Upper lobe of left lung (tissue), 6 donors: ENCODE measurements at regions not wholly inside any gene's neighbourhood (a gene's known extent, or its start where the extent isn't known, plus 50 kb on each side); places are given as distances from the start of the nearest gene placed in this dataset.

Experiments used
- ATAC-seq, 2 donors: fragments of 200-7000 bp; cut with Tn5 transposase; one replicate each; pipeline ENCODE4 v1.9.1; 2022; ENCODE audit warnings: mild to moderate bottlenecking in 2 of 2, moderate library complexity in 2 of 2; ENCODE audit not compliant: low FRiP score in 2 of 2
- DNase-seq, 2 donors: peaks; one replicate each; pipeline ENCODE4 v3.0.0-alpha.2; 2019 to 2020
- H3K27ac ChIP-seq, 4 donors: fragments of 200-600 bp; sonication (generic); one replicate each; pipeline ENCODE4 v1.5.1; 2016 to 2019
- H3K27me3 ChIP-seq, 4 donors: fragments of 200-600 bp; sonication (generic); one replicate each; pipeline ENCODE4 v1.5.1; 2017 to 2019
- H3K36me3 ChIP-seq, 4 donors: fragments of 200-600 bp; sonication (generic); one replicate each; pipeline ENCODE4 v1.5.1; 2016 to 2019
- H3K4me1 ChIP-seq, 4 donors: fragments of 200-600 bp; sonication (generic); one replicate each; pipeline ENCODE4 v1.5.1; 2018 to 2019
- H3K4me3 ChIP-seq, 4 donors: fragments of 200-600 bp; sonication (generic); one replicate each; pipeline ENCODE4 v1.5.1; 2017 to 2019; ENCODE audit warnings: mild to moderate bottlenecking in 2 of 4, moderate library complexity in 1 of 4
- H3K9me3 ChIP-seq, 4 donors: fragments of 200-600 bp; sonication (generic); one replicate each; pipeline ENCODE4 v1.5.1; 2018 to 2019
- CTCF ChIP-seq, 6 experiments: fragments of 450-650 bp in 4 of 6; fragments of 200-600 bp in 2 of 6; sonication (generic) in 2 of 6; IDR thresholded peaks; one replicate each; pipeline ENCODE4 v1.5.1; 2016 to 2019; ENCODE audit warnings: antibody characterized with exemption in 6 of 6
- EP300 ChIP-seq, 4 donors: sonication (generic); formaldehyde crosslinking; IDR thresholded peaks; one replicate each; pipeline ENCODE4 v1.5.1; 2017; ENCODE audit warnings: antibody characterized with exemption in 4 of 4, control low read depth in 2 of 4
- POLR2A ChIP-seq, 4 donors: fragments of 450-650 bp; IDR thresholded peaks; one replicate each; pipeline ENCODE4 v1.5.1; 2016 to 2017; ENCODE audit warnings: antibody characterized with exemption in 4 of 4, mild to moderate bottlenecking in 2 of 4
- POLR2AphosphoS5 ChIP-seq, 2 donors: sonication (generic); formaldehyde crosslinking; IDR thresholded peaks; one replicate each; pipeline ENCODE4 v1.5.1; 2017; ENCODE audit warnings: antibody characterized with exemption in 2 of 2
- WGBS, 2 donors: methylation state at CpG; one replicate each; pipeline ENCODE4 v1.1.5; 2017 to 2018; 5-methylcytosine and 5-hydroxymethylcytosine counted together
- donor health status: DM: no; HTN: no; CAD: no; lungs with moderate emphysema.
- donor health status: DM: no; HTN: yes; CAD: no; lungs with severe emphysema.

- H3K4me1 ChIP-seq: no peaks in the 10 kb centered on the region
- H3K4me3 ChIP-seq: no peak overlapping the region
- H3K9me3 ChIP-seq: no peaks in the 10 kb centered on the region
- WGBS, 2 donors: 100% methylated on average over 1 of the region's 1 CpG
- no peak overlapping the region for H3K27ac ChIP-seq
- no peak for TF ChIP-seq POLR2A (IDR thresholded peaks at IDR 0.05)
- TF ChIP-seq EP300 (IDR thresholded peaks at IDR 0.05): no peak
- TF ChIP-seq CTCF (IDR thresholded peaks at IDR 0.05): no peak
- TF ChIP-seq POLR2AphosphoS5 (IDR thresholded peaks at IDR 0.05): no peak
- no peaks in the 10 kb centered on the region for H3K36me3 ChIP-seq
- no peak for ATAC-seq
- DNase-seq: no peak
- H3K27me3 ChIP-seq: no peaks in the 10 kb centered on the region
Observed at GRCh38 chr11:95346265-95346664, 115.3 kb upstream of the SESN3 start.

- ATAC-seq (no peak), DNase-seq (no peak)
- Histone ChIP-seq H3K27ac (no peak overlapping the region), H3K9me3 (no peaks in the 10 kb centered on the region), H3K4me1 (no peaks in the 10 kb centered on the region), H3K4me3 (no peak overlapping the region), H3K36me3 (no peaks in the 10 kb centered on the region), H3K27me3 (no peaks in the 10 kb centered on the region)
- TF ChIP-seq EP300 (IDR thresholded peaks at IDR 0.05) (no peak), POLR2A (IDR thresholded peaks at IDR 0.05) (no peak), POLR2AphosphoS5 (IDR thresholded peaks at IDR 0.05) (no peak), CTCF (IDR thresholded peaks at IDR 0.05) (no peak)
Observed at GRCh38 chr11:95345651-95346050, 114.6 kb upstream of the SESN3 start.

DNA sequence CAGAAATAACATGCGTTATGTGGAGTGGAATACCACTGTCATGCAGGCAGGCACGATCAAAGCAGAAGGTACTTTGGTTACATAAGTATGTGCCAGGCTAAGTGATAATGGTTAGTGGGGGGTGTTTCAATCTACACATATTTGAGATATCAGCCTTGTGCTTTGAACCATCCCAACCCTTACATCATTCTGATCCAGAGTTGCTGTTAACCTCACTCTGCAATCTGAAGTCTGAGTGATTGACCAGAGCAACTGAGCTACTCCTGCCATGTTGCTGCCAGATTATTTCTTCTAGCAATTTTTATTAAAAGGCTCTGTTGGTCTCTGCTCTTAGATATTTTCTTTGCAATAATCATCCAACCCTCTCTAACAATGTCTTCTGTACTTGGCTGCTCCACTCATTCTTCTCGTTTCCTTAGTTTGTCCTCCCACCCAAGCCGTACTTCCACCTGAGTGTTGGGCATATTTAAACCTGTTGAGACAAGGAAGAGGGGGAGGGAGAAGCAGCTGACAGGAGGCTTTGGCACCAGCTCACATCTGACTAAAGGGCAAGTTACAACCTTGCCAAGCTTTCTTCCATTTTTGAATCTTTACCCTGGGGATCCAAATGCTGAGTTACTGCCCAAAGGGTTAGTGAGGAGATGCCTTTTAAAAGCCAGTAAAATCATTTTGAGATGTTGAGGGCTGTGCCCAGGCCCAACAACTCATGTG is 114.1 kb upstream of the SESN3 start:
- Histone ChIP-seq H3K4me1 (no peaks in the 10 kb centered on the region), H3K27me3 (no peaks in the 10 kb centered on the region), H3K27ac (no peak overlapping the region), H3K36me3 (no peaks in the 10 kb centered on the region), H3K4me3 (no peak overlapping the region), H3K9me3 (no peaks in the 10 kb centered on the region)
- TF ChIP-seq CTCF (IDR thresholded peaks at IDR 0.05): no peak
- no peak for TF ChIP-seq POLR2AphosphoS5 (IDR thresholded peaks at IDR 0.05)
- no peak for TF ChIP-seq EP300 (IDR thresholded peaks at IDR 0.05)
- no peak for TF ChIP-seq POLR2A (IDR thresholded peaks at IDR 0.05)
- ATAC-seq (no peak), DNase-seq (no peak)
- WGBS, 2 donors: 88% methylated on average over 4 of the region's 4 CpGs

DNA sequence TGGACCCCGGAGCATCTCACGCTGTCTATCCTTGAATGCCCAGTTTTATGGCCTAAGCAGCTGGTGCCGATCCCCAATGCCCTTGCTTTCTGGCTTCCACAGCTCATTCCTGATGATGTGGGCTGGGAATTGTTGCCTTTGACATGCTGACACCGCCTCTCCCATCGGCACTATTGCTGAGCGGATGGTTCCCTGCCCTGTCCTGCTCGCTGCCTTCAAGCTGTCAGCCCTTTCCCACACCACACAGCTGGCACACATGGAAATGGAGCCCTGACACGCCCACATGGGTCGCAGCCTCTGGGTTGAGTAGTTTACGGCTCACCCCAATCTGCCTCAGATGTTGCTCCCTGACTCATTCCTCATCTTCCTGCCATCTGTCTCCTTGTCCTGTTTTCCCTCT is 110.2 kb upstream of the SESN3 start:
- H3K9me3 ChIP-seq: no peaks in the 10 kb centered on the region
- H3K36me3 ChIP-seq: no peaks in the 10 kb centered on the region
- ATAC-seq: no peak
- no peak for TF ChIP-seq POLR2A (IDR thresholded peaks at IDR 0.05)
- peak in 1 of 2 donors; percentile 50 for TF ChIP-seq POLR2AphosphoS5 (IDR thresholded peaks at IDR 0.05)
- H3K27me3 ChIP-seq: no peaks in the 10 kb centered on the region
- peak overlapping the region in 1 of 4 donors; percentile 40 for H3K27ac ChIP-seq
- no peak overlapping the region for H3K4me3 ChIP-seq
- WGBS, 2 donors: 83 to 87% methylated on average over 10 of the region's 10 CpGs
- peaks cover 28 to 34% (median 33%) of the 10 kb centered on the region in 4 donors for H3K4me1 ChIP-seq
- no peak for DNase-seq

- no peak for DNase-seq
- peak overlapping the region; percentile 70 to 87 (median 78) for H3K27ac ChIP-seq
- H3K4me1 ChIP-seq: peaks cover 28 to 38% (median 33%) of the 10 kb centered on the region in 4 donors
- no peaks in the 10 kb centered on the region for H3K27me3 ChIP-seq
- H3K36me3 ChIP-seq: no peaks in the 10 kb centered on the region
- ATAC-seq: no peak
- TF ChIP-seq CTCF (IDR thresholded peaks at IDR 0.05): no peak
- no peak for TF ChIP-seq EP300 (IDR thresholded peaks at IDR 0.05)
- TF ChIP-seq POLR2A (IDR thresholded peaks at IDR 0.05): no peak
- H3K9me3 ChIP-seq: no peaks in the 10 kb centered on the region
- 55 to 56% methylated on average over 4 of the region's 4 CpGs for WGBS, 2 donors
- H3K4me3 ChIP-seq: no peak overlapping the region
Observed at GRCh38 chr11:95339086-95339901, 108.3 kb upstream of the SESN3 start.
